H1 (cell line): ENCODE measurements at regions not wholly inside any gene's neighbourhood (a gene's known extent, or its start where the extent isn't known, plus 50 kb on each side); places are given as distances from the start of the nearest gene placed in this dataset.

ENCODE experiments used
- CTCF ChIA-PET: fragments of 300-600 bp; sonication (Branson Sonifier 250); formaldehyde crosslinking; loops from one replicate; lab custom pipeline; 2021; ENCODE audit not compliant: partially characterized antibody; lab: Charles Lee
- POLR2A ChIA-PET: fragments of 300-600 bp; sonication (Branson Sonifier 250); formaldehyde crosslinking; loops from one replicate; lab custom pipeline; 2021; ENCODE audit warnings: inconsistent platforms; ENCODE audit not compliant: partially characterized antibody; lab: Charles Lee
- DNase-seq, 2 experiments: peaks; one replicate each; pipeline versions ENCODE4 v3.0.0 to v3.0.0-alpha.2; 2010 to 2022; ENCODE audit warnings: low spot score in 2 of 2, low read depth in 1 of 2, mixed read lengths in 1 of 2
- FAIRE-seq: peaks from 2 replicates; lab custom pipeline; 2011; peaks lifted over from hg19 to GRCh38; lab: Jason Lieb, UNC
- H2AFZ ChIP-seq: 2 replicates; pipeline ENCODE4 v1.8.1; 2012; ENCODE audit warnings: low read length, inconsistent platforms
- H2AK5ac ChIP-seq: 2 replicates; pipeline ENCODE4 v1.6.1; 2013; ENCODE audit warnings: low read depth, low read length
- H2BK120ac ChIP-seq: replicated peaks from 2 replicates; pipeline ENCODE3; 2013; ENCODE audit warnings: low read depth, low read length, inconsistent platforms
- H2BK12ac ChIP-seq: 2 replicates; pipeline ENCODE4 v1.6.1; 2013; ENCODE audit warnings: low read depth, low read length
- H2BK15ac ChIP-seq: 2 replicates; pipeline ENCODE4 v1.6.1; 2013; ENCODE audit warnings: low read length
- H2BK20ac ChIP-seq: 2 replicates; pipeline ENCODE4 v1.6.1; 2013; ENCODE audit warnings: low read length
- H2BK5ac ChIP-seq: 2 replicates; pipeline ENCODE4 v1.6.1; 2013; ENCODE audit warnings: low read depth, low read length
- H3K14ac ChIP-seq: 2 replicates; pipeline ENCODE4 v1.6.1; 2013; ENCODE audit warnings: inconsistent platforms; ENCODE audit not compliant: insufficient read length
- H3K18ac ChIP-seq: 2 replicates; pipeline ENCODE4 v1.6.1; 2013; ENCODE audit warnings: low read length; ENCODE audit errors: extremely low read depth
- H3K23ac ChIP-seq: 2 replicates; pipeline ENCODE4 v1.6.1; 2013; ENCODE audit warnings: inconsistent platforms; ENCODE audit not compliant: insufficient read length
- H3K23me2 ChIP-seq: 2 replicates; pipeline ENCODE4 v1.6.1; 2013; ENCODE audit warnings: low read depth, low read length
- H3K27ac ChIP-seq: 2 replicates; pipeline ENCODE4 v1.6.1; 2011; ENCODE audit warnings: low read depth, low read length, inconsistent platforms
- H3K27me3 ChIP-seq, 4 experiments: replicated peaks in 1 of 4; 1 replicate in 1 of 4; 2 replicates in 3 of 4; pipeline versions ENCODE4 v1.6.1 to v1.8.1; 2011 to 2013; ENCODE audit warnings: low read length in 3 of 4, mild to moderate bottlenecking in 3 of 4, inconsistent platforms in 2 of 4, mixed read lengths in 2 of 4, moderate library complexity in 1 of 4; ENCODE audit not compliant: control insufficient read depth in 3 of 4, insufficient read depth in 3 of 4; ENCODE audit errors: extremely low read depth in 1 of 4
- H3K36me3 ChIP-seq, 4 experiments: 2 replicates each; pipeline versions ENCODE4 v1.6.1 to v1.8.1; 2011 to 2013; ENCODE audit warnings: mild to moderate bottlenecking in 4 of 4, low read length in 3 of 4, moderate library complexity in 2 of 4, control low read depth in 1 of 4, inconsistent platforms in 1 of 4; ENCODE audit not compliant: insufficient read depth in 4 of 4, control insufficient read depth in 2 of 4
- H3K4ac ChIP-seq: replicated peaks from 2 replicates; pipeline ENCODE3; 2013; ENCODE audit warnings: low read length, low read depth, mixed read lengths, inconsistent platforms; ENCODE audit not compliant: insufficient read length
- H3K4me1 ChIP-seq, 4 experiments: replicated peaks in 1 of 4; 1 replicate in 1 of 4; 2 replicates in 3 of 4; pipeline versions ENCODE4 v1.6.1 to v1.8.1; 2011 to 2013; ENCODE audit warnings: low read length in 3 of 4, inconsistent platforms in 2 of 4, mixed read lengths in 1 of 4; ENCODE audit not compliant: insufficient read depth in 4 of 4, control insufficient read depth in 3 of 4
- H3K4me2 ChIP-seq, 2 experiments: 2 replicates each; pipeline versions ENCODE4 v1.6.1 to v1.8.1; 2011 to 2013; ENCODE audit warnings: low read depth in 2 of 2, low read length in 2 of 2, control low read depth in 1 of 2, inconsistent platforms in 1 of 2, mild to moderate bottlenecking in 1 of 2; ENCODE audit not compliant: insufficient read depth in 1 of 2
- H3K4me3 ChIP-seq, 4 experiments: fragments of 200-600, 300-600 bp in 1 of 4; sonication (generic), shearing (Covaris generic), sonication (Bioruptor Twin) in 1 of 4; 2 replicates each; pipeline versions ENCODE4 v1.5.1 to v1.8.1; 2011 to 2016; ENCODE audit warnings: low read length in 4 of 4, low read depth in 3 of 4, control low read depth in 2 of 4, inconsistent platforms in 2 of 4, mild to moderate bottlenecking in 2 of 4, mixed read lengths in 1 of 4, moderate library complexity in 1 of 4; ENCODE audit not compliant: insufficient read depth in 2 of 4; ENCODE audit errors: extremely low read depth in 1 of 4
- H3K56ac ChIP-seq: replicated peaks from 2 replicates; pipeline ENCODE3; 2013; ENCODE audit warnings: low read depth, mild to moderate bottlenecking, mixed read lengths, low read length, inconsistent platforms; ENCODE audit not compliant: insufficient read length
- H3K79me1 ChIP-seq: 2 replicates; pipeline ENCODE4 v1.6.1; 2013; ENCODE audit warnings: low read depth, low read length, control low read depth
- H3K79me2 ChIP-seq, 2 experiments: 2 replicates each; pipeline versions ENCODE4 v1.6.1 to v1.8.1; 2012 to 2013; ENCODE audit warnings: low read length in 2 of 2, mild to moderate bottlenecking in 2 of 2, inconsistent platforms in 1 of 2; ENCODE audit not compliant: insufficient read depth in 2 of 2, control insufficient read depth in 1 of 2
- H3K9ac ChIP-seq, 4 experiments: replicated peaks in 1 of 4; 1 replicate in 1 of 4; 2 replicates in 3 of 4; pipeline versions ENCODE4 v1.6.1 to v1.8.1; 2011 to 2013; ENCODE audit warnings: low read depth in 3 of 4, low read length in 3 of 4, control low read depth in 2 of 4, mild to moderate bottlenecking in 2 of 4, moderate library complexity in 2 of 4, inconsistent platforms in 1 of 4; ENCODE audit errors: extremely low read depth in 1 of 4
- H3K9me3 ChIP-seq, 2 experiments: 2 replicates each; pipeline versions ENCODE4 v1.6.1 to v1.8.1; 2012 to 2013; ENCODE audit warnings: mild to moderate bottlenecking in 2 of 2, moderate library complexity in 2 of 2, control low read depth in 1 of 2, inconsistent platforms in 1 of 2, low read depth in 1 of 2, low read length in 1 of 2, mixed read lengths in 1 of 2; ENCODE audit not compliant: insufficient read depth in 2 of 2
- H4K20me1 ChIP-seq, 2 experiments: replicated peaks in 1 of 2; 2 replicates each; pipeline versions ENCODE3 to v1.8.1; 2011 to 2013; ENCODE audit warnings: inconsistent platforms in 2 of 2, low read length in 2 of 2, mild to moderate bottlenecking in 1 of 2; ENCODE audit not compliant: insufficient read depth in 2 of 2, control insufficient read depth in 1 of 2
- H4K5ac ChIP-seq: 2 replicates; pipeline ENCODE4 v1.6.1; 2013; ENCODE audit warnings: low read length, low read depth, mixed read lengths, inconsistent platforms; ENCODE audit not compliant: insufficient read length
- H4K8ac ChIP-seq: 2 replicates; pipeline ENCODE4 v1.8.0; 2013; ENCODE audit warnings: mild to moderate bottlenecking, moderate library complexity, low read length, inconsistent platforms; ENCODE audit not compliant: insufficient read depth; ENCODE audit errors: extremely low read depth
- H4K91ac ChIP-seq: replicated peaks from 2 replicates; pipeline ENCODE3; 2013; ENCODE audit warnings: low read length, mixed read lengths, inconsistent platforms; ENCODE audit not compliant: insufficient read length
- FOSL1 ChIP-seq: IDR thresholded peaks from 2 replicates; pipeline ENCODE4 v1.6.1; 2011; ENCODE audit warnings: mild to moderate bottlenecking, low read depth, low read length, moderate library complexity; ENCODE audit not compliant: insufficient read depth
- GTF2F1 ChIP-seq: IDR thresholded peaks from 2 replicates; pipeline ENCODE4 v1.6.1; 2012; ENCODE audit warnings: low read depth, low read length, improper control_type of control experiment, borderline replicate concordance
- JUND ChIP-seq: IDR thresholded peaks from 2 replicates; pipeline ENCODE4 v1.6.1; 2011; ENCODE audit warnings: mild to moderate bottlenecking, improper control_type of control experiment, low read length
- NANOG ChIP-seq: IDR thresholded peaks from 2 replicates; pipeline ENCODE4 v1.6.1; 2011; ENCODE audit warnings: low read length, low read depth, mild to moderate bottlenecking, inconsistent platforms; ENCODE audit not compliant: insufficient read depth, poor library complexity, severe bottlenecking
- RXRA ChIP-seq: IDR thresholded peaks from 2 replicates; pipeline ENCODE4 v1.6.1; 2011; ENCODE audit warnings: low read depth, mild to moderate bottlenecking, low read length, moderate library complexity; ENCODE audit not compliant: insufficient read depth
- SIN3A ChIP-seq, 2 experiments: IDR thresholded peaks in 1 of 2; conservative IDR thresholded peaks in 1 of 2; 2 replicates each; pipeline ENCODE4 v1.6.1; 2011 to 2012; ENCODE audit warnings: low read length in 2 of 2, improper control_type of control experiment in 1 of 2, low read depth in 1 of 2, mild to moderate bottlenecking in 1 of 2
- SIX5 ChIP-seq: IDR thresholded peaks from 2 replicates; pipeline ENCODE4 v1.6.1; 2011; ENCODE audit warnings: mild to moderate bottlenecking, low read depth, low read length
- SP4 ChIP-seq: IDR thresholded peaks from 2 replicates; pipeline ENCODE4 v1.6.1; 2012; ENCODE audit warnings: low read length, inconsistent platforms
- SRF ChIP-seq: IDR thresholded peaks from 2 replicates; pipeline ENCODE4 v1.6.1; 2011; ENCODE audit warnings: mild to moderate bottlenecking, low read depth, low read length, moderate library complexity
- USF2 ChIP-seq: IDR thresholded peaks from 2 replicates; pipeline ENCODE4 v1.6.1; 2011; ENCODE audit warnings: low read length, improper control_type of control experiment
- WGBS, 2 experiments: shearing (Covaris generic) in 1 of 2; methylation state at CpG; one replicate each; pipeline versions ENCODE4 v1.1.6 to v1.1.7; 2013 to 2015; ENCODE audit warnings: low lambda C conversion rate in 2 of 2, mixed read lengths in 2 of 2, inconsistent platforms in 1 of 2, low coverage in 1 of 2, missing lambda C conversion rate in 1 of 2; ENCODE audit not compliant: insufficient replicate concordance in 2 of 2, insufficient coverage in 1 of 2, insufficient read length in 1 of 2; ENCODE audit errors: extremely low coverage in 1 of 2, missing lambda C conversion rate in 1 of 2; 5-methylcytosine and 5-hydroxymethylcytosine counted together

GRCh38 chr20:53671370-53671769 is 77.7 kb upstream of the ZNF217 start:
- Histone ChIP-seq H3K36me3 (no peaks in the 10 kb centered on the region), H2AK5ac (no peak overlapping the region), H3K18ac (no peak overlapping the region), H3K9ac (no peak overlapping the region), H4K91ac (no peak overlapping the region), H2AFZ (no peak overlapping the region), H3K27ac (no peak overlapping the region), H3K79me2 (no peaks in the 10 kb centered on the region), H3K79me1 (no peaks in the 10 kb centered on the region), H4K20me1 (no peaks in the 10 kb centered on the region), H3K4me2 (no peak overlapping the region), H3K14ac (no peak overlapping the region), H2BK12ac (no peak overlapping the region), H3K23ac (no peak overlapping the region), H4K8ac (no peak overlapping the region), H2BK120ac (no peak overlapping the region), H3K4me3 (no peak overlapping the region), H2BK15ac (no peak overlapping the region), H3K4ac (no peak overlapping the region), H3K56ac (no peak overlapping the region), H3K4me1 (no peaks in the 10 kb centered on the region), H3K9me3 (no peaks in the 10 kb centered on the region), H4K5ac (no peak overlapping the region), H2BK20ac (no peak overlapping the region), H3K27me3 (no peaks in the 10 kb centered on the region), H2BK5ac (no peak overlapping the region), H3K23me2 (no peaks in the 10 kb centered on the region)
- DNase-seq (no peak), FAIRE-seq (no peak)
- CTCF ChIA-PET = interaction anchor here (0.7 to 0.9 kb wide), 2 partner anchors 19 to 106 kb away, joined by 3 to 4 read pairs; no protein-coding TSS in a partner anchor
- 98% methylated on average over 2 of the region's 2 CpGs; no CpG with 5 or more reads in 1 of the 2 experiments for WGBS, 2 experiments
- POLR2A ChIA-PET = no interaction called here
- no peak for TF ChIP-seq SP4
- TF ChIP-seq FOSL1 = no peak
- no peak for TF ChIP-seq NANOG
- TF ChIP-seq JUND = no peak
- TF ChIP-seq SRF = no peak
- TF ChIP-seq RXRA = no peak
- no peak for TF ChIP-seq GTF2F1
- no peak for TF ChIP-seq USF2
- no peak for TF ChIP-seq SIN3A (conservative IDR thresholded peaks at IDR 0.05 in 1 of 2, IDR thresholded peaks at IDR 0.05 in 1 of 2; ENCODE audit: low read depth in 1 of 2, low read length in 2 of 2)
- no peak for TF ChIP-seq SIX5
